ENCODE measurements at regions not wholly inside any gene's neighbourhood (a gene's known extent, or its start where the extent isn't known, plus 50 kb on each side); places are given as distances from the start of the nearest gene placed in this dataset.
"Not testable (repeated sequence)": the region's sequence is repeated elsewhere in the genome, so short reads cannot be mapped to it uniquely, and the experiment has no call there.

GRCh38 chr1:66455446-66455845 is 78.5 kb upstream of the SGIP1 start:
- no CpG with 5 or more reads among the region's 2 CpGs for WGBS (ENCODE audit: insufficient coverage)
- Histone ChIP-seq H3K27me3 (ENCODE audit: control insufficient read depth, insufficient read depth, low read length) (no peaks in the 10 kb centered on the region), H3K36me3 (ENCODE audit: control insufficient read depth, insufficient read depth, low read length) (no peaks in the 10 kb centered on the region), H3K4me1 (ENCODE audit: control insufficient read depth, insufficient read depth, low read length) (no peaks in the 10 kb centered on the region), H3K4me3 (ENCODE audit: low read length) (no peak overlapping the region), H3K9me3 (replicated peaks; ENCODE audit: control insufficient read depth, low read depth, low read length) (no peaks in the 10 kb centered on the region), H3K27ac (ENCODE audit: low read length) (no peak overlapping the region)
- DNase-seq, result no peak

- no peak for DNase-seq
- no peaks in the 10 kb centered on the region for H3K9me3 ChIP-seq (replicated peaks; ENCODE audit: control insufficient read depth, low read depth, low read length)
- H3K4me3 ChIP-seq (ENCODE audit: low read length), result no peak overlapping the region
- no CpG with 5 or more reads among the region's 3 CpGs for WGBS (ENCODE audit: insufficient coverage)
- H3K27ac ChIP-seq (ENCODE audit: low read length), result no peak overlapping the region
- H3K4me1 ChIP-seq (ENCODE audit: control insufficient read depth, insufficient read depth, low read length), result no peaks in the 10 kb centered on the region
- no peaks in the 10 kb centered on the region for H3K36me3 ChIP-seq (ENCODE audit: control insufficient read depth, insufficient read depth, low read length)
- no peaks in the 10 kb centered on the region for H3K27me3 ChIP-seq (ENCODE audit: control insufficient read depth, insufficient read depth, low read length)
These were observed 73.2 kb upstream of the SGIP1 start for GRCh38 chr1:66460776-66461175.

- no peak overlapping the region for H3K27ac ChIP-seq (ENCODE audit: low read length)
- no peaks in the 10 kb centered on the region for H3K36me3 ChIP-seq (ENCODE audit: control insufficient read depth, insufficient read depth, low read length)
- WGBS (ENCODE audit: insufficient coverage), result 86% methylated on average over 1 of the region's 2 CpGs
- no peaks in the 10 kb centered on the region for H3K4me1 ChIP-seq (ENCODE audit: control insufficient read depth, insufficient read depth, low read length)
- DNase-seq, result no peak
- no peak overlapping the region for H3K4me3 ChIP-seq (ENCODE audit: low read length)
- no peaks in the 10 kb centered on the region for H3K27me3 ChIP-seq (ENCODE audit: control insufficient read depth, insufficient read depth, low read length)
- no peaks in the 10 kb centered on the region for H3K9me3 ChIP-seq (replicated peaks; ENCODE audit: control insufficient read depth, low read depth, low read length)
These were observed 71.6 kb upstream of the SGIP1 start for GRCh38 chr1:66462313-66462712.

- no peak for DNase-seq
- Histone ChIP-seq H3K4me3 (ENCODE audit: low read length) (no peak overlapping the region), H3K27me3 (ENCODE audit: control insufficient read depth, insufficient read depth, low read length) (no peaks in the 10 kb centered on the region), H3K27ac (ENCODE audit: low read length) (no peak overlapping the region), H3K4me1 (ENCODE audit: control insufficient read depth, insufficient read depth, low read length) (no peaks in the 10 kb centered on the region), H3K9me3 (replicated peaks; ENCODE audit: control insufficient read depth, low read depth, low read length) (no peaks in the 10 kb centered on the region), H3K36me3 (ENCODE audit: control insufficient read depth, insufficient read depth, low read length) (no peaks in the 10 kb centered on the region)
These were observed 69.6 kb upstream of the SGIP1 start for GRCh38 chr1:66464351-66464750.

- Histone ChIP-seq H3K9me3 (replicated peaks; ENCODE audit: control insufficient read depth, low read depth, low read length) (no peaks in the 10 kb centered on the region), H3K4me1 (ENCODE audit: control insufficient read depth, insufficient read depth, low read length) (no peaks in the 10 kb centered on the region), H3K27me3 (ENCODE audit: control insufficient read depth, insufficient read depth, low read length) (no peaks in the 10 kb centered on the region), H3K36me3 (ENCODE audit: control insufficient read depth, insufficient read depth, low read length) (no peaks in the 10 kb centered on the region), H3K4me3 (ENCODE audit: low read length) (no peak overlapping the region), H3K27ac (ENCODE audit: low read length) (no peak overlapping the region)
- 70% methylated on average over 2 of the region's 2 CpGs for WGBS (ENCODE audit: insufficient coverage)
- no peak for DNase-seq
These were observed 69.2 kb upstream of the SGIP1 start for GRCh38 chr1:66464802-66465201.

DNA sequence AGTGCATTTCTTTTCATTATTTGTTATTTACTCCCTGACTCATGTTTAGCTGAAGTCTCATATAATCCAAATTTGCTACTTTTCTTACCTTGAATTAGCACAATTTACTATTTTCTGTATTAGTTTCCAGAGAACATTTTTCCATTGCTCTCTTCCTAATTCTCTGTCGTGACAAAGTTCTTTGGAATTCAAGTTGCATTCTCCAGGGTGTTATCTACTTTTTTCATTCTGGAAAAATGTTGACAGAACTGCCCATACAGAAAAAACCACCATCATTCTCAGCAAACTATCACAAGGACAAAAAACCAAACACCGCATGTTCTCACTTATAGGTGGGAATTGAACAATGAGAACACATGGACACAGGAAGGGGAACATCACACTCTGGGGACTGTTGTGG is 67.3 kb upstream of the SGIP1 start:
- not testable (repeated sequence) for DNase-seq; H3K27ac ChIP-seq (ENCODE audit: low read length); H3K27me3 ChIP-seq (ENCODE audit: control insufficient read depth, insufficient read depth, low read length); H3K4me3 ChIP-seq (ENCODE audit: low read length); H3K4me1 ChIP-seq (ENCODE audit: control insufficient read depth, insufficient read depth, low read length); H3K36me3 ChIP-seq (ENCODE audit: control insufficient read depth, insufficient read depth, low read length); H3K9me3 ChIP-seq (replicated peaks; ENCODE audit: control insufficient read depth, low read depth, low read length)
- WGBS (ENCODE audit: insufficient coverage), result no CpG with 5 or more reads among the region's 2 CpGs

- H3K36me3 ChIP-seq (ENCODE audit: control insufficient read depth, insufficient read depth, low read length), result no peaks in the 10 kb centered on the region
- no CpG with 5 or more reads among the region's 2 CpGs for WGBS (ENCODE audit: insufficient coverage)
- H3K4me1 ChIP-seq (ENCODE audit: control insufficient read depth, insufficient read depth, low read length), result no peaks in the 10 kb centered on the region
- H3K27me3 ChIP-seq (ENCODE audit: control insufficient read depth, insufficient read depth, low read length), result no peaks in the 10 kb centered on the region
- no peak for DNase-seq
- no peaks in the 10 kb centered on the region for H3K9me3 ChIP-seq (replicated peaks; ENCODE audit: control insufficient read depth, low read depth, low read length)
- H3K4me3 ChIP-seq (ENCODE audit: low read length), result no peak overlapping the region
- H3K27ac ChIP-seq (ENCODE audit: low read length), result no peak overlapping the region
These were observed 65.2 kb upstream of the SGIP1 start for GRCh38 chr1:66468722-66469121.

GRCh38 chr1:66475940-66476339 is 58.0 kb upstream of the SGIP1 start:
- Histone ChIP-seq H3K9me3 (replicated peaks; ENCODE audit: control insufficient read depth, low read depth, low read length) (no peaks in the 10 kb centered on the region), H3K27ac (ENCODE audit: low read length) (no peak overlapping the region), H3K36me3 (ENCODE audit: control insufficient read depth, insufficient read depth, low read length) (no peaks in the 10 kb centered on the region), H3K27me3 (ENCODE audit: control insufficient read depth, insufficient read depth, low read length) (no peaks in the 10 kb centered on the region), H3K4me1 (ENCODE audit: control insufficient read depth, insufficient read depth, low read length) (no peaks in the 10 kb centered on the region), H3K4me3 (ENCODE audit: low read length) (no peak overlapping the region)
- DNase-seq, result peak; percentile 16
- 100% methylated on average over 1 of the region's 2 CpGs for WGBS (ENCODE audit: insufficient coverage)

GRCh38 chr1:66476774-66477173 is 57.2 kb upstream of the SGIP1 start:
- Histone ChIP-seq H3K27ac (ENCODE audit: low read length) (no peak overlapping the region), H3K27me3 (ENCODE audit: control insufficient read depth, insufficient read depth, low read length) (no peaks in the 10 kb centered on the region), H3K36me3 (ENCODE audit: control insufficient read depth, insufficient read depth, low read length) (no peaks in the 10 kb centered on the region), H3K4me1 (ENCODE audit: control insufficient read depth, insufficient read depth, low read length) (no peaks in the 10 kb centered on the region), H3K9me3 (replicated peaks; ENCODE audit: control insufficient read depth, low read depth, low read length) (no peaks in the 10 kb centered on the region), H3K4me3 (ENCODE audit: low read length) (no peak overlapping the region)
- DNase-seq, result no peak
- WGBS (ENCODE audit: insufficient coverage), result no CpG with 5 or more reads among the region's 1 CpG

GRCh38 chr1:66478116-66478515 is 55.8 kb upstream of the SGIP1 start:
- Histone ChIP-seq H3K4me1 (ENCODE audit: control insufficient read depth, insufficient read depth, low read length) (no peaks in the 10 kb centered on the region), H3K27me3 (ENCODE audit: control insufficient read depth, insufficient read depth, low read length) (no peaks in the 10 kb centered on the region), H3K27ac (ENCODE audit: low read length) (no peak overlapping the region), H3K9me3 (replicated peaks; ENCODE audit: control insufficient read depth, low read depth, low read length) (no peaks in the 10 kb centered on the region), H3K36me3 (ENCODE audit: control insufficient read depth, insufficient read depth, low read length) (no peaks in the 10 kb centered on the region), H3K4me3 (ENCODE audit: low read length) (no peak overlapping the region)
- WGBS (ENCODE audit: insufficient coverage), result 93% methylated on average over 7 of the region's 7 CpGs
- DNase-seq, result no peak

GRCh38 chr1:66480162-66480561 is 53.8 kb upstream of the SGIP1 start:
- Histone ChIP-seq H3K4me1 (ENCODE audit: control insufficient read depth, insufficient read depth, low read length) (no peaks in the 10 kb centered on the region), H3K27me3 (ENCODE audit: control insufficient read depth, insufficient read depth, low read length) (no peaks in the 10 kb centered on the region), H3K36me3 (ENCODE audit: control insufficient read depth, insufficient read depth, low read length) (no peaks in the 10 kb centered on the region), H3K27ac (ENCODE audit: low read length) (no peak overlapping the region), H3K9me3 (replicated peaks; ENCODE audit: control insufficient read depth, low read depth, low read length) (no peaks in the 10 kb centered on the region), H3K4me3 (ENCODE audit: low read length) (no peak overlapping the region)
- no CpG with 5 or more reads among the region's 3 CpGs for WGBS (ENCODE audit: insufficient coverage)
- no peak for DNase-seq
